AG20443 (cell line): ENCODE measurements at regions not wholly inside any gene's neighbourhood (a gene's known extent, or its start where the extent isn't known, plus 50 kb on each side); places are given as distances from the start of the nearest gene placed in this dataset.
"Not testable (repeated sequence)": the region's sequence is repeated elsewhere in the genome, so short reads cannot be mapped to it uniquely, and the experiment has no call there.

Experiments used
- DNase-seq: peaks from one replicate; pipeline ENCODE4 v3.0.0; 2012; ENCODE audit warnings: low spot score, mixed read lengths

DNA sequence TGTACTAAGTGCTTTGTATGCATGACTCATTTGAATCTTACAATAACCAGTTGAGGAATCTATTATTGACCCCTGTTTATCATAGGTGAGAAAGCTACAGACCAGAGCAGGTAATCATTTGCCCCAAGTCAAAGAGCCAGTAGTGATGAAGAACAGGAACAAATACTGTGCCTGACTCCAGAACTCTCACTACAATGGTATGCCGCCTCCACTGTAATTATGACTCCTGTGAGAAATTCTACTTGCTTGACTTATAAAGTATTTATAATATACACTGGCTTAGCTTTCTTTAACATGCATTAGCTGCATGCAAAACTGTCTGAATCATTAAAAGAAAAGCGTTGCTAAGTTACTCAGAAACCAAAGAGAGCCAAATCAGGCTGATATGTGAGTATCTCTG is 92.6 kb downstream of the ZNF281 start:
- DNase-seq: no peak

DNA sequence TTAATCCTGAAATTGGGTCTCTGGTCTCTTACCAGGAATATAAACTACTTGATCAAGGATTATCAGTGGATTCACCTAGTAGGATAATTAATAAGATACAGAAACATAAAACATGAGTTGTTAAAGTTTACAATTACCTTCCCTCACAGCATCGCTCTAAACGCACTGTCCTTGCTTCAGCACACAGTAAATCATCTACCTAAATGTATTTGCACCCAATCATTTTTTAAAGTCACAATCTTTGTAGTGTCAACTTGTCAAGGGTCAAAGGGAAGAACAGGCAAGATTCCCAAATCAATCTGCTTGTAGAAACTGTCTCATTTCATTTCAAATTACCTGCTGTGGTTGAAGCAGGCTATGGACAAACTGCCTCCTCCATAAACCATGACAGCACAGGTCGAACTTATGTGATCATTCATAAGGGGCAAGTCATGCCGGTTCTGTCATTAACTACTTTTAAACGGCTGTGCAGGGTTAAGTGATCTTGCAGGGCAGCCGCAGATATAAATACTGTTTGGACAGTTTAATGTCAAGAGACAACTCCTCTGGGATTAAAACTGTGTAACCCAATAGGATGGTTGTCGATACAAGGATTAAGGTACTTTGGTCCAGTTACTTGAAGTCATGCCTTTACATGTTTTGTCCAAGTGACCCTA is 93.6 kb downstream of the ZNF281 start:
- DNase-seq: no peak

DNA sequence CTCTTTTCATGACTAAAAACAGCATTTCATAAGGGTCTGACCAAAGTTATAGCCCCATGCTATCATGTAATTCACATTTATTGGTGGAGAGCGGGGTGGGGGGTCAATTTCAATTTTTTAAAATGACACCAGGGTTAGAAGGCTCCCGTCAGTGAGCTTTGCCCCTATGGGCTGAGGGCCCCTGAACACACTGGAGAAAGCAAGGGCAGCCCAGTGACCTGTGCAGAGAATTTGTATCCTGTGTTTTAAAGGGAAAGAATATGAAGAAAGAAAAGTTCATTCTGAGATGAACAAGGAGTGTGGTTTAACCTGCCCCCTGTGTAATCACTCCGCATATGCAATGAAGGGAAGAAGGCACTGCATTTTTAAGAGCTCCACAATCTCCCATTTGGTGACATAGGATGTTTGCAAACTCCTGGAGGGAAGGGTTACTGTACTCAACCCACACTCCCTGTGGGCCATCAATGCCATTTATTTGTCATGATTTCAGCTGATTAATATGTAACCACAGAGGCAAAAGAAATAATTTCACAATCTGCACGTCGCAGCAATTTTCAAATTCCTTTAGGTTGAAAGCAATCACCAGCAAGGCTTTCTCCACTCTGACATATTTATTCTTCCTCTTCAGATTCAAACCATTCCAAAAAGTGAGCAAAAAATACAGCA is 95.6 kb downstream of the ZNF281 start:
- peak; percentile 53 for DNase-seq

DNA sequence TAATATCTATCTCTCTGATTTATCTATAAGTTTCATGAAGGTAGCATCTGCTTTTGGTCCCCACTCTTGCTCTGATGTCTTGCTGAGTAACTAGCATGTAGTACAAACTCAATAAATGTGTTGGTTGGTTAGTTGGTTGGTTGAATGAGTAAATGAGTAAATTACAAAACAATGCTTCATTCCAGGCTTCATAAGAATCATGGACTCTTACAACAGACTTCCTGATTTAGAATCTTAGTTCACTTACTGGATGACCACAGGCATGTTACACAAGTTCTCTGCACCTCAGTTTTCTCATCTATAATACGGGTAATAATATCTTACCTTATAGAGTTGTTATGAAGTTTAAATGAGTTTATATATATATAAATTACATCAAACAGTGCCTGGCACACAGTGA is 98.6 kb downstream of the ZNF281 start:
- peak; percentile 43 for DNase-seq

DNA sequence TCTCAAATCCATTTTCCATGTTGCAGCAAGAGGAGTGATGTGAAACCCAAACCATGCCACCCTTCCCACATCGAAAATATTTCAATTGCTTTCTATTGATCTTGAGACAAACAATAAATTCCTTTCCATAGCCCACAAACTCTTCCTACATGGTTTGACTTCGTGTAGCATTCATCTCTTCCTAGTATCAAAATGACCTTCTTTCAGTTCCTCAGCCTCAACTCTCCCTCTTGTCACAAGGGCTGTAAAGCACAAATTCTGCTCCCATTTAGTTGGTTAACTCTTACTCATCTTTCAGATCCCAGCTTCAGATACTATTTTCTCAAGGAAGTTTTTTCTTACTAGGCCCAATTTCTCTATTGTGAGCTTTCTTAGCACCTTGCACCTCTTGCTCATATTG is 99.0 kb downstream of the ZNF281 start:
- DNase-seq: no peak

DNA sequence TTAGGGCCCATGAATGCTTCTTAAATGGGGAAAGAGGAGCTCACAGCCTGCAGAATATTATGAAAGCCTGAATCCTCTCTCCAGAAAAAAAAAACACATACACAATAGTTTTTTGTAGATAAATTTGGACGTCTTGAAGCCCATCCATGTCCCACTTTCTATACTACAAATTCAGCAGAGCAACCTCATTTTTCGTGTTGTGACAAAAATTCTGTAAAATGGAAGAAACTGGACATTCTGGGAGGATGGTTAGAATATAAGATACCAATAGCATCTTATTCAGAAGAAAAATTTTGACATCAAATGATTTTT is 102.1 kb downstream of the ZNF281 start:
- DNase-seq: no peak

DNA sequence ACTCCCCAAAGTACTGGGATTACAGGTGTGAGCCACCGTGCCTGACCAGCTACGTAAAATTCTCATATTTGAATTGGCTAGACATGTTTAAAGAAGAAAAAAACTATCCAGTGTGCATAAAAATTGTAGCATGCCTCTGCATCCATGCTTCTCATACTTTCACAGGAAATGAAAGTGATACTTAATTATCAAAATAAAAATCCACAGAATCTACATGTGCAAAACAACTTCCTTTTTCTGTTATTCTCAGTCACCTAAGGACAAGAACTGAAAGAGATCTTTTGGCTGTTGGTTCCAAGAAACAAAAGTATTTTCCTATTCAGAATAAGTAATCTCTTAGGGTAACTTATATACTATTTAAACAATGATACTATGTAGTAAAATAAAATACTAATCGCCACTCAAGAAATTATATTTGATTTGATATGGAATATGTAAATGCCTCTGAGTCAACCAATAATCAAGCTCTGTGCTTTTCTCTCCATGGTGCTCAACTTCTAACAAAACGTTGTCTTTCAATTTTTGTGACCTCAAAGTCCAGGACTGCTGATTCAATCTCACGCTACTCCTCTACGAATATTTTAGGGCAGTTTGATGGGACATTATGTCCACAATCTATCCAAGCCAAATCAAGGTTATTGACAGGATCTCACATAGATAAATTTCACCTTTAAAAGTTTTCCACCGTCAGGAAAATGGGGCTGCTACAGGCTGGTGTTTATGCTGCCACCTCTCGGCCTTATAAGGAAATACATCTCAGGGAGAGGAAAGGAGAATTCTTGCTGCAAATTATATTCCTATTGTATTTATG is 102.7 kb downstream of the ZNF281 start:
- DNase-seq: peak; percentile 66

DNA sequence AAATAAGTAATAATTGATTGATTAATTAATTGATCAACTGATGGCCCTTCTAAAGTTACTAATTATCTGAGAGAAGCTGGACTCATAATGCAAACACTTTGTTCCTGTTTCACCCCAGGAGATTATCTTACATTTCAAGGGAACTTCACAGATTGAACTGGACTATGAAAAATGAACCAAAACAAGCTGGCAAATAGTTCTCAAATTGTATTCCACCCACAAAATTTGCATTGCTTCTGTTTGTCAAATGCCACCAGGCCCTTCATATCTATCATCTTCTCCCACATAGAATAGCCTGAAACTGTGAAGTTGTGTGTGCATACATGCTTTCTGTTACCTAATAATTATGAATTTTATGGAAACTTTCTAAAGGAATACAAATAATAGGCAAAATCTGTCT is 104.0 kb downstream of the ZNF281 start:
- no peak for DNase-seq

DNA sequence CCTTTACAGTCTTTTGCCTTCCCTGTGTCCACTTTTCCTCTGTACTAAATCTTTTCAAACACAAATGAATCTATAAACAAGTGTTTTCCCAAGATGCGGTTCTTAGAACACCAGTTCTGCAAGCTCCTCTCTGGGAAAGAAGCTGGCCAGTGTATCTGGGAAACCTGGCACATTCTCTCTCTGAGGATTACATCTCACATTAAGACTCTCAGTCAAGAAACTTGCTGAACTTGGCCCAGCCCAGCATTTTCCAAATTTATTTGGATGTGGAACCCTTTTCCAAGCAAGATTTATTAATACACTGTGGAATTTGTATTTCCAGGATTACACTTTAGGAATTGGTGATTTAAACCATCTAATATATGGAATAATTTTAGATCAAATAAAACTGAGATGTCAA is 105.7 kb downstream of the ZNF281 start:
- no peak for DNase-seq

DNA sequence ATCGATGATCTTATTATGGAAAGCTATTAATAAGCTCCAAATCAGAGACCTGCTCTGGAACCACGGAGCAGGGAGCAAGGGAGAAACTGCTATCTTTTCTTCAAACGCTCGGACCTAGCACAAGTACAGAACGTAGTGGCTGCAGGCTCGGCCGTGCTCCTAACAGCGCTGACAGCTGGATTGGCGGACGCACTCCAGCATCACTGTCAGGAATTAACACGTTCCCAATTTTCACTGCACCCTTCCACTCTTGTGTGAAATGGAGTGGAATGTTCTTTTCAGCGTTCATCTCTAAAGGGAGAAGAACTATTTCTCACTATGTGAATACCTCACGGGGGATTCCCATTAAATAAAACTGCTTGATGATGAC is 106.9 kb downstream of the ZNF281 start:
- DNase-seq: peak; percentile 25

DNA sequence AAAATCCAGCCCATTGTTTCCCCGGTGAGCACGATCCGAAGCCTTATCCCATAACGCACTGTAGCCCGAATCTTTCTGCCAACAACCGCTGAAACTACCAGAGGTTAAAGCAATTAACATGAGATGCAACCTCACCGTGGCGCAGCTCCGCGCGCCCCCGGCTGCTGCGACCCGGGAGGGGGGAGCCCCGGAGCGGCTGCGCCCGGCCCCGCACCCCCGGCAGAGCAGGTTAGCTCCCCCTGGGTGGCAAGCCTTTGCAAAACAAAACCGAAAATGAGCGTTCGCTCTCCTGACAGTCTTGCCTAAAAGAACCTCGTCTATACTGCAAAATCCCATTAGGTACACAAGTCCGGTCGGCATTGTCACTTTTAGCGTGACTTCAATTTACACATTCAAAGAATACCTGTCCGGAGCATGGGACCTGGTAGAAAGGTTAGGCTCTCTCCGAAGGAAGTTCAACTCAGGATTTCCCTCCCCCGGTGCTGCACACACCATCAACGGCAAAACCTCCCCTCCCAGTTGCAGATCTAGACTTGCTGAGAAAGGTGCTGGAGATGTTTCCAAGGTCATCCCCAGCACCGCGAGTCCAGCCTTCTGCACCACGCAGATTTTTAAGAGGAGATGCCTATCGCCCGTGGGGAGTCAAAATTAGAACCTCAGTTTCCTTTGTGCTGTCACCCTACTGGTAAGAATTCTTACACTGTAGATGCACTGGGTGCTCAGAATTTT is 107.5 kb downstream of the ZNF281 start:
- DNase-seq: peak; percentile 54

DNA sequence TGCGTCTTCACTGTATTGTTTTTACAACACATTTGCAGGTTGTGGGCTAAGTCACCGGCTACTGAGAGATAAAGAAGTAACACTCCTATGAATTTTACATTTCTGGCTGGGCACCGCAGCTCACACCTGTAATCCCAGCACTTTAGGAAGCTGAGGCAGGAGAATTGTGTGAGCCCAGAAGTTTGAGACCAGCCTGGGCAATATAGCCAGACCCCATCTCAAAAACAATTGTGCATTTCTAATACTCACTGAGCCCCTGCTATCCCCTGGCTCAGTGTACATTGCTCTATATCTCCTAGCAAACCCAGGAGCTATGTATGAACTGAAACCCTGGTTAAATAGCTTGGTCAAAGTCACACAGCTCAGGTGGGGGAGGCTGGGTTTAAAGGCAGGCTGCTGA is 108.7 kb downstream of the ZNF281 start:
- no peak for DNase-seq

DNA sequence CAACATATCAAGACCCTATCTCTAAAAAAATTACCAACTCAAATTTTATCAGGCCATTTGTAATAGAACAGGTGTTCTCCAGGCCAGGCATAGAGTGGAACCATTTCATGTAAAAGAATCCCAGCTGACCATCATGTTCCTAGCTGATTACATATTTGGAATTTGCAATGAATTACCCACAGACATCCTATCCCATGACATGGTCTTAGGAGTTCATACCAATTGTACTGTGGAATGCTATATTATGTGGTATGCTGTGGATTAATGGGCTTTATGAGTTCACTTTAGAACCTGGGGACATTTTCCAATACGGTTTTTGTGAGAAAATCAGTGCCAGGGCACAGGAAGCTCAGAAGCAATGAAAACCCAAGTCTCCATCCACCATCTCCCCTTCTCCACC is 110.3 kb downstream of the ZNF281 start:
- no peak for DNase-seq

DNA sequence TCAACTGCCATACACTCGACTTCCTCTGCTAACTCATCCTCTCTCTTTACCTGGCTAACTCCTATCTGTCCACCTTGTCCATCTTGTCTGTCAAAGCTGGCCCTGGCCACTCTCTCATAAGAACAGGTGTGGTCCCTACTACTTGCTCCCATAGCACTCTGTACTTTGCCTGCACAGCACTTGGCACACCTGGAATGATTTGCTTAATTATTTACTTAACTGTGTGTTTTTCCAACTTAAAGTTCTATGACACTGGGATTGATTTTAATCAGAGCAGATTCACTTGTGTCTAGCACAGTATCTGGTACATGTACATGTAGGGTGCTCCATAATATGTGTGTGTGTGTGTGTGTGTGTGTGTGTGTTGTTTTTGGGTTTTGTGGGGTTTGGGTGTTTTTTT is 111.6 kb downstream of the ZNF281 start:
- DNase-seq: no peak

DNA sequence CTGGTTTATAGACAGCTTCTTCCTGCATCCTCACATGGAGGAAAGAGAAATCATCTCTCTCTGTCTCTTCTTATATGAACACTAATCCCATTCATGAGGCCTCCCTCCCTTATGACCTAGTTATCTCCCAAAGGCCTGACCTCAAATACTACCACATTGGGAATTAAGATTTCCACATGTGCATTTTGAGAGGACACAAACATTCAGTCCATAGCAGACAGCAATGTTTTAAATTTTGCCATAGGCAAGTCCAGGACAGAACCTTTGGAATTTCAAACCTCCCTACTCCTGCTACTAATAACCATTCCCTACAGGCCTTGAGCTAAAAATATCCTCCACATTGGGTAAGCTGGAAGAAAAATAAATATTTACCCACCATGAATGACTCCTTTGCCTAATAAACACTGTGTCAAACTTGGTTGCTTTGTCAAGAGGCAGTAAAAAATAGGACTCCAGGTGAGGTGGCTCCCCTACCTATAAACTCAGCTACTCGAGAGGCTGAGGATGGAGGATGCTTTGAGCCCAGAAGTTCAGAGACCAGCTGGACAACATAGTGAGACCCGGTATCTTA is 113.7 kb downstream of the ZNF281 start:
- DNase-seq: no peak

DNA sequence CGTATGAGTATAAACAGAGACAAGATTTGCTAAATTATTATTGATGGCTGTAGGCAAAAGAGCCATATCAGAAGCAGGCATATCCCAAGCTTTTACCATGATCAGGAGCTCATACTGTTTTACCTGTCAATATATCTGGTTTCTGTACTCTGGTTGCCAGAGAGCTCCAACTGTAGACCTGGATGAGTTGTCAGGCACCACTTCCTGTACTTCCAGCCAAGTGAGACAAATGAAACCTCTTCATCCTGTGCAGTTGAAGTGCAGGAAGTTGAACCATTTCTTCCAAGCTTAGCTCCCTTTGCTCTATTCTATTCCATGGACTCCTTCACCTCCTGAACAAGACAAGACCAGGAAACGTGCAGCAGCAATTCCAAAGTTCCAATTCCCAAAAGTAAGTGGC is 115.6 kb downstream of the ZNF281 start:
- DNase-seq: no peak

DNA sequence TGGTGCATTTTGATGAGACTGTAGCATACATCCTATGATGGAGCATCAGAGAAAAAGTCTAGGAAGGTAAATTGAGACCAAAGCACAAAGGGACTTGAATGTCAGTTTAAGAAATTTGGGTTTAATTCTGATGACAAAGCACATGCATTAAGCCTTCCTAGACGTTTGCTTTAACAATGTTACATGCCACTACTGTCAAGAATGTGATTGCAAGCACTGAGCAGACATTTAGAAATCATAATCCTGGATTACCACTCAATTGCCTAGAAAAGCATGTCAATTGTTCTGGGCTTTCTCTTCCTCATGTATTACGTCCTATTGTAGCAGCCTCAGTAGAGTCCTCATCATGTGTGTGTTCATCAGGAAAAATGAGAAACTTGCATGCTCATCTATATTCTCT is 117.1 kb downstream of the ZNF281 start:
- no peak for DNase-seq

DNA sequence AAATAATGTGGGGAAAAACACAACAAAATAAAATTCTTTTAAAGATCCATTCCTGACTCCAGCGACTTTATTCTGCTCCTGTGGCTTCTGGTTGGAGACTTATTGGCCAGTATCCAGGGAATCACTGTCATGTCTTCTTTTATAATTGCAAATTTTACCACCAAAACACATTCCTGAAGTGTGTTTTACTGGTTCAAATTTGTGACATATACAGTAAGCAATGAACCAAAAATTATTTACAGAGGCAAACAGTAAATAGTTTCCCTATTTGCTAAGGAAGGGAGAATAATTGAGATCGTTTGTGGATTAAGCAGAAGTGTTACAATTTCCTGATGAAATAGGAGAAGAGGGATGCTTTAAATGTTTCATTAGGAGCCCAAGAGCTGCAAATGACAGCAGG is 118.7 kb downstream of the ZNF281 start:
- no peak for DNase-seq

DNA sequence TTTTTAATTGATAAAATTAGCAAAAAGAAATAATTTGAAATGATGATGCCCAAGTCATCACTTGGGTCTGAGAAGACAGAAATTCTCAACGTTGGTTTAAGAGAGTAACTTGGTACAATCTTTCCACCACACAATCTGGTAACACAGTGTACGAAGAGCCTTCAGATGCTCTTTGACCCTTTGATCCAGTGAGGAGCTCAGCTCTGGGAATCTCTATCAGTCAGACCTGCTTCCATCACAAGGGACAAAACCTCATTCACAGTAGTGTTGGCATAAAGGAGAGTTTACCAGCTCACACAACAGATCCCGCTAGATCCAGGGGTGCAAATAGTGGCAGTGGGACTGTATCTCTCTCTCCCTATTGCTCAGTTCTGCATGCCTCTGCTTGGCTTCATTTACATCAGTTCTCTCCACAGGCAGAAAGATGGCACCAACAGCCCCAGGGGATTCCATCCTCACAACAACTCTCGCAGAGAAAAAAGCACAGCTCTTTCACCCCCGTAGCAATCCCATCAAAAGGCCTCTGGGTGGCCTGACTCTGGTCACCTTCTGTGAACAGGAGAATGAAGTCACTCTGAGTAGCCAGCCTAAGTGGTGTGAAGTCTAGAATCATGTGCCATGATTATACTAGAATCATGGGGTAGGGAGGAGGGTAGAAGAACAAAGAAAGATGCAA is 119.7 kb downstream of the ZNF281 start:
- no peak for DNase-seq

DNA sequence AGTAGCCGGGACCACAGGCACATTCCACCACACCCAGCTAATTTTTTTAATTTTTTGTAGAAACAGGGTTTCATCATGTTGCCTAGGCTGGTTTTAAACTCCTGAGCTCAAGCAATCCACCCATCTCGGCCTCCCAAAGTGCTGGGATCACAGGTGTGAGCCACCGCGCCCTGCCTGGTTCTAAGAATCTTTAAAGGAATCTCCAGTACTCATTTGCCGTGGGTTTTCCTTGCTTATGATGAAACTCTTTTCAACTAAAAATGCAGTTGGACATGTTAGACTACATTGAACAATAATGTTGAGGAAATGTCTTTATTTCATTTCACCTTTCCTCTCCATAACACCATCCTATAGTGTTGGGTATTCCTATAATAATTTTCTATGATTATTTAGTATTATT is 121.6 kb downstream of the ZNF281 start:
- DNase-seq: no peak

DNA sequence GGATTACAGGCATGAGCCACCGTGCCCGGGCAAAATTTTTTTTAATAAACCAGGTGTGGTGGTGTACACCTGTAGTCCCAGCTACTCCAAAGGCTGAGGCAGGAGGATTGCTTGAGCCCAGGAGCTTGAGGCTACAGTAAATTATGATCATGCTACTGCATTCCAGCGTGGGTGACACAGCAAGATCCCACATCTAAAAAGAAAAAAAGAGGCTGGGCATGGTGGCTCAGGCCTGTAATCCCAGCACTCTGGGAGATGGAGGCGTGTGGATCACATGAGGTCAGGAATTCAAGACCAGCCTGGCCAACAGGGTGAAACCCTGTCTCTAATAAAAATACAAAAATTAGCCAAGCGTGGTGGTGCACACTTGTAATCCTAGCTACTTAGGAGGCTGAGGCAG is 125.6 kb downstream of the ZNF281 start:
- DNase-seq: not testable (repeated sequence)
